GM10266 (cell line): ENCODE measurements at regions not wholly inside any gene's neighbourhood (a gene's known extent, or its start where the extent isn't known, plus 50 kb on each side); places are given as distances from the start of the nearest gene placed in this dataset.

Experiments
- DNase-seq: peaks from one replicate; pipeline ENCODE4 v3.0.0; 2012; ENCODE audit errors: extremely low spot score
- TF ChIP-seq, protein P1 (sequence below): IDR thresholded peaks from 2 replicates; pipeline ENCODE4 v1.5.1; 2012; ENCODE audit warnings: mild to moderate bottlenecking, low read depth; ENCODE audit not compliant: control insufficient read depth, insufficient read depth; ENCODE audit errors: missing control alignments

DNA sequence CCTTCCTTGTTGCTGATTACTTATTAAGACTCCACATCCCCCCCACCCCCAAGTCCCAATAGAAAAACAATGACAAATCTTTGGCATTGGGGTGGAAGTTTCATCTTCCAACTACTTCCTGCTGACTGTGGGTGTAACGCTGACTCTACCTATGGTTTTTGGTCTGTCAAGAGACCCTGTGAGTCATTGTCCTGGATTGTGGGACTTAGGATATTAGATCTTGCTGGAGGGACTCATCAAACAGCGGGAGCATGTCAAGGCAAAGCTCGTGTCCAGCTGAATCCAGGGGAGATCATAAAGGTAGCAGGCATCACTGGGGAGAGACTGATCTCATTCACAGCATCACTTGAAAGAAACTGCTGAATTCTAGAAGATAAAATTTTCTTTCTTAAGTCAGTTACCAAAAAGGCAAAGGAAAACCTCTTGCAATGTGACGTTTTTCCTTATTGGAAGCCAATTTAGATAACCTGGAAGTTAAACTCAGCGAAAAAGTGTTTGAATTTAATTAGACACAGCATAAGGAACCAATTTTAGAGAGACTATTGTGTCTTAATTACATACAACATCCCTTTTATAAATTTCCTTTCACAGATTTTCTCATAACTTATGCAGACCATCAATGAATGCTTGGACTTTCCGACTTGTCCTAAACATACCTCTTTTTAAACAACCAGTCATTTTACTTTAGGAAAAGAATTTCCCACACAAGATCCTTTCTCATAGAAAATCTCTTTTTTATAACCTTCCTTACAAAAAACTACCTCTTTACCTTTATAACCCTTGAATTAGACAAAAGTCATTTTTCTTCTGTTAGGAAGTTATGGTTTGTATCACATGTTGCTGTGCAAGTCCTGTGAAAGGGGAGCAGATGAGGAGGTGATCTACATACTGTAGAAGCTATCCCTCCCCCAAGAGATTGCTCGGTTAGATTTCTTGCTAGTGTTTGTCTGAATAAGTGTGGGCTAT lies 94.6 kb upstream of the SCAF11 start:
- no peak for DNase-seq
- TF ChIP-seq, protein P1, sequence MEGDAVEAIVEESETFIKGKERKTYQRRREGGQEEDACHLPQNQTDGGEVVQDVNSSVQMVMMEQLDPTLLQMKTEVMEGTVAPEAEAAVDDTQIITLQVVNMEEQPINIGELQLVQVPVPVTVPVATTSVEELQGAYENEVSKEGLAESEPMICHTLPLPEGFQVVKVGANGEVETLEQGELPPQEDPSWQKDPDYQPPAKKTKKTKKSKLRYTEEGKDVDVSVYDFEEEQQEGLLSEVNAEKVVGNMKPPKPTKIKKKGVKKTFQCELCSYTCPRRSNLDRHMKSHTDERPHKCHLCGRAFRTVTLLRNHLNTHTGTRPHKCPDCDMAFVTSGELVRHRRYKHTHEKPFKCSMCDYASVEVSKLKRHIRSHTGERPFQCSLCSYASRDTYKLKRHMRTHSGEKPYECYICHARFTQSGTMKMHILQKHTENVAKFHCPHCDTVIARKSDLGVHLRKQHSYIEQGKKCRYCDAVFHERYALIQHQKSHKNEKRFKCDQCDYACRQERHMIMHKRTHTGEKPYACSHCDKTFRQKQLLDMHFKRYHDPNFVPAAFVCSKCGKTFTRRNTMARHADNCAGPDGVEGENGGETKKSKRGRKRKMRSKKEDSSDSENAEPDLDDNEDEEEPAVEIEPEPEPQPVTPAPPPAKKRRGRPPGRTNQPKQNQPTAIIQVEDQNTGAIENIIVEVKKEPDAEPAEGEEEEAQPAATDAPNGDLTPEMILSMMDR: no peak

DNA sequence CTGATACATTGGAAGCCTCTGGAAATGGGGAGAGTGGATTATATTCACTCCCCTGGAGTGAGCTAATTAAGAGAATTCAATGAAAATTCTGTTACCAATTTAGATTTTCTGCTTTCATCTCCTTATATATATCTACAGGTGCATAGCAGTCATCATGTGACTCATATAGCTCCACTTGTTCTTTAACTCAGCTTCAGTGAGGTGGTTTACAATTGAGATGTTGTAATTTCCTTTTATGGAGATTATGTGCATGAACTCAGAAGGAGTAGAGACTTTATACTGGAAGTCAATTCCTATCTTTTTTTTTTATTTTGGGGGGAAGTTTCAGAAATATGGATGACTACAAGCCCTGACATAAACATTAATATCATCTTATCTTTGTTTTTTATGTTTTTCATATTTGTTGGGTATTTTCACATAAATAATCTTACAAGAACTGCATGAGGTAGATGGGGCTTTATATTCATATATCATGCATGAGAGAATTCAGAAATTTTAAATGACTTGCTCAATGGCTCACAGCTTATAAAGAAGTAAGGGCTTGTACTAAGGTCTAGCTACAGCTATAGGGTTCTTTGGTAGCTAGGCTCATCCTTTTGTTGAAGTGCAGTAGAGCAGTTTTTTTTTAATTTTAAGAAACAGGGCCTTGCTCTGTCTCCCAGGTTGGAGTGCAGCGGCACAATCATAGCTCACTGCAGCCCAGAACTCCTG lies 92.3 kb upstream of the SCAF11 start:
- DNase-seq: no peak
- TF ChIP-seq, protein P1: no peak

DNA sequence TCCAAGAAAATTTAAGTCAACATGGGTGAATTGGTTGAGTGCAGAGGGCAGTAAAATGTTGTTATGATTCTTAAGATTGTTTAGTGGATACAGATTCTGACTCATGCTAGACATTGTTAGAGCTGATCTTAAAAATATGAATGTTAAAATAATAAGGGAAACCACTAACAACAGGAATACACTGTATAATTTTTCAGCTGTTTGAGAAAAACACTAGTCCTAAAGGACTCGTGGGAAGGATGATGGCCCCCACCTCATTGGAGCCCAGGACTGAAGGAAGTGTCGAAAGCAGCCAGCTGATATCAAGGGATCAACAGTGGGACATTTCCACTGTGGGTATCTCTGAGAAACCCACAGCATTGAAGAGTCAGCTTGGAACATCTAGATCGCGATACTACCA lies 82.9 kb upstream of the SCAF11 start:
- TF ChIP-seq, protein P1: no peak
- no peak for DNase-seq

DNA sequence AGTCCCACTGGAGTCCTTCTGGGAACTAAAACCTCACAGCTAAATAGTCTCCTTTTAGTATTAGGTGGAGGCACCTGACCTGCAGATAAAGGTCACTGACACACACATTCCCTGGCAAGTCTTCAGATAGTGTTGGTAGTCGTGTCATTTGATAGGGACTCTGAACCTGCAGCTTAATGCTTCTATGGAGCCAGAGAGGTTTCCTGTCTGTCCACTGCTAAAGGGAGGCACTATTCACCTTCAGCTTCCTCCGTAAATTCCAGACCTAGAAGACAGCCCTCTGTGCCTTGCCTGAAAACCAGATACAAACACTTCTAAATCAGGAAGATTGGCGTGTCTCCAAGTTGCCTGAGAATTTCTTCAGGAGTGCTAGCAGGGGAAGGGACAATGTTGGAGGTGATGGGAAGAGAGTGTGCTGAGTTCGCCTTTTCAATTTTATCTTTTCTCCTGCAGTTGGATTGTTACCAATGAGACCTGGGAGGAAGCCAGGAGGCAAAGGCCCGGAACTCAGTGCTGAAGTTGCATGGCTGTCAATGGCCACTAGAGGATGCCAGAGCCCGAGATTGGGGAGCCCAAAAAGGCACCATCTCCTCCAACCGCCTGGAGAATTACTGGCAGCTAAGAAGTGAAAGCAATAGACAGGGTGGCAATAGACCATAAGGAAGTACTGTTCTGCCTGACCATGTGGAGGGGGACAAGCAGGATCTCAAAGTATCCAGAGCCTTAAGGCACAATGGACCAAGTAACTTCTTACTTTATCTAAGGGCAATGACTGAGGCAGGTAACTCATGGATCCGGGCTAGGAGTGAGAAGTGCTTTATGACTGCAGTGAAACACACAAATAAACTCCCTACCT lies 81.6 kb upstream of the SCAF11 start:
- peak; percentile 65 for DNase-seq
- TF ChIP-seq, protein P1: peak; percentile 91

DNA sequence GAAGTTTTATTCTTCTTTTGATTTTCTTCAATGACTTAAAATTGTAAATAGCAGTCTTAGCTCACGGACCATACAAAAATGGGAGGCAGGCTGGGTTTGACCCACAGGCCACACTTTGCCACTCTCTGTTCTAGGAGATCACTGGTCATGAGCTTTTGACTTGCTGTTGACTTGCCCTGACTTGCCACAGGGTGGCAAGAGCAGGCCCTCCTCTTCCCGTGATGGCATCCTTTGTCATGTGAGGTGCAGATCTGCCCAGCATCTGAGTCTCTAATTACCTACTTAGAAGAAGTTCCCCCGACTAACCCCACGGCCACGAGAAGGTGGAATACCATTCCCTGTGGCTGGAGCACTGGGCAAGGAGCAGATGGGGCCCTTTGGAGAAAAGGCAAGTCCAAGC lies 81.0 kb upstream of the SCAF11 start:
- no peak for DNase-seq
- TF ChIP-seq, protein P1: no peak

DNA sequence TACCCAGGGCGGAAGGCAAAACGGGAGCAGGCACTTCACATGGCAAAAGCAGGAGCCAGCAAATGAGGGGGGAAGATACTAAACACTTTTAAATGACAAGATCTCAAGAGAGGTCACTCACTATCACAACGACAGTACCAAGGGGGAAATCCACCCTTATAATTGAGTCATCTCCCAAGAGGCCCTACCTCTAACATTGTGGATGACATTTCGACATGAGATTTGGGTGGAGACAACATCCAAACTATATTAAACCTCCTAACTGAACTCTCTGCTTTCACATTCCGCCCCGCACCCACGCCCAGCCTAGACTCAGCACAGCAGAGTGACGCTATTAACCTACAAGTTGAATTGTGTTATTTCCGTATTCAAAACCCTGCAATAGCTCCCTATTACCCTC lies 76.7 kb upstream of the SCAF11 start:
- no peak for DNase-seq

More for the DNA sequence above, 76.7 kb upstream of the SCAF11 start:
- TF ChIP-seq, protein P1: no peak
